Fibroblast of upper back skin (primary cell): ENCODE measurements at regions not wholly inside any gene's neighbourhood (a gene's known extent, or its start where the extent isn't known, plus 50 kb on each side); places are given as distances from the start of the nearest gene placed in this dataset.
A peak's percentile ranks its signal among the peaks of the same experiment; 100 is the strongest.

Experiments used
- DNase-seq: peaks from one replicate; pipeline ENCODE4 v3.0.0-alpha.2; 2013

DNA sequence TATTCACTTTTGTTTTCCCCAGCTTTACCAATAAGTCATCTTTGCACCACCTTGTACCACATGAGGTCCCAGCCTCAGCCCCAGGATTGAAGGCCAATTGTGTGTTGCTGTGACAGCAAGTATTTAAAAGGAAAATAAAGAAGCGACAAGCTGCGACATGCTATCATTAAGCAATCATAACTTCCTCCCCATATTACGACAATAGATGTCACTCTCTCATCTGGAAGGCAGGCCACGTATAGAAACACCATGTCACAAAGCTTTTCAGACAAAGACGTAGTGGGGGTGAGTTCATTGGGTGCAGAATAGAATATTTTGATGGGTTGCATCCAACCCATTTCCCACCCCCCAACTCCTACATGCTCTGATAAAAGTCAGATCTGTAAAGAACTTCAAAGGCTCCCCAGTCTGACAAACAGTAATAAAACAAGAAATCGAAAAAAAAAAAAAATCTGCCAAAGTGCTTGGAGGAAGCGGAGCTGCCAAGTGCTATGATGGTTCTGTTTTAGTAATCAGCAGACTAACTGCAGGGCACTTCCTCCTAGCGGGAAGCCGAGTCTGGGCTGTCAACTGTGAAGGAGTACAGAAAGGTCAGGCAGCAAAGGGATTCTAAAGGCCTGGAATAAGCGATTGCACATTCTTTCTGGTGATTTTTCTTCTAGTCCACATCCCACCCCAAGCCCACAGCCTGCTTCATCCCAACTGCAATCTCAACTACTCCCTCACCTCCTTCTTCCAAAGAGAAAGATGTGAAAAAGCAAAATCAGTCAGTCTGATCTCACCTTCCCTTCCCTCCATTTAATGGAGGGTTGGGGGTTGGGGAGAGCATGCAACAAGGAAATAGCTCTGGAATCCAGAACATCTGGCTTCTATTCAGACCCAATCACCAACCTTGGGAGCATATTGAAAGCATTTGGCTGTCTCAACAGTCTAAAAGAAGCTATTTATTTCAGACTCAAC is 131.4 kb upstream of the UBASH3B start:
- DNase-seq, result peak; percentile 93

GRCh38 chr11:122521626-122522025 is 133.9 kb upstream of the UBASH3B start:
- no peak for DNase-seq

GRCh38 chr11:122517403-122518379 is 137.8 kb upstream of the UBASH3B start:
- DNase-seq, result peak; percentile 25

- peak; percentile 36 for DNase-seq
Measured at GRCh38 chr11:122516686-122517085, 138.8 kb upstream of the UBASH3B start.

GRCh38 chr11:122513997-122514396 is 141.5 kb upstream of the UBASH3B start:
- no peak for DNase-seq

GRCh38 chr11:122513328-122513727 is 142.2 kb upstream of the UBASH3B start:
- DNase-seq, result no peak

DNA sequence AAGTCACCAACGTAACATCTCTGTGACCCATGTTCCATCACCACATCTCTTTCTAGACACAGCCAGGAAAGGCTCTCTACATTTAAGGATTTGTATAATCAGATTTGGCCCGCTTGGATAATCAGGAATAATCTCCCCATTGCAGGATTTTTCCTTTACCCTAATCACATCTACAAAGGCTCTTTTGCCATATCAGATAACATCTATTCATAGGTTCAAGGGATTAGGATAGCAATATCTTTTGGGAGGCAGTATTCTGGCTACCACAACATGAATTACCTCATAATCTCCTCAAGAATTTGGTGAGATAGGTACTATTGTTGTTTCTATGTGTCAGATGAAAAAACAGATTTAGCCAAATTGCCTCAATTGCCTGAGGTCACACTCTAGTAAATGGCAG is 142.8 kb upstream of the UBASH3B start:
- DNase-seq, result no peak

DNA sequence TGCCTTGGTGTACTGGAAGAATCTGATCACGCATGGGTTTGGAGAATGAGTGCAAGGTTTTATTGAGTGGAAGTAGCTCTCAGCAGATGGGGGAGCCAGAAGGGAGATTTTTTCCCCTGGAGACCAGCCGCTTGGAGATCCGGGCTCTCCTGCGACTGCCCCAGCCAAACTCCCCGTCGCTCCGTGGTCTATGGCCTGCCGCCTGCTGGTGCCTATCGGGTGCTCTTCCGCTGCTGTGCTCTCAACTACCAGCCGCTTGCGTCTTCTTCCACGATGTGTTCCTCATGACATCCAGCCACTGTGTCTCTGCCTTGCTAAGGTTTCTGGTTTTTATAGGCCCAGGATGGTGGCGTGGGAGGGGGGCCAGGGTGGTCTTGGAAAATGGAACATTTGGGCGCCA is 145.6 kb upstream of the UBASH3B start:
- no peak for DNase-seq

DNA sequence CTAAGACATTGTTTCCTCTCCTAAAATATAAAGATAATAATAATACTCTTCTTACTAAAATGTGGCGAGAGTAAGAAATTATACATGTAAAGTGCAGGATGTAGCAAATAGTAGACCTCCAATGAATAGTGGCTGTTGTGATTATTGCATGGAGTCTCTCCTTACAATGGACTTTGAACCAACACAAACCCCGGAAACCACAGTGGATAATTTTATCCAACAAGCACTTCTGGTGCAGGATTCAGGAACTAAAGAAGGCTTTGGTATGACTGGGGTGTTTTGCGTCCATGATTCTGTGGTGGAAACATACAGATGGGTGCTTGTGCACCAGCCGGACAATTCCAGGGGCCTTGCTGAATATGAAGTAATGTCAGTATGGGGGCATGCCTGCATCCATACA is 146.4 kb upstream of the UBASH3B start:
- no peak for DNase-seq

DNA sequence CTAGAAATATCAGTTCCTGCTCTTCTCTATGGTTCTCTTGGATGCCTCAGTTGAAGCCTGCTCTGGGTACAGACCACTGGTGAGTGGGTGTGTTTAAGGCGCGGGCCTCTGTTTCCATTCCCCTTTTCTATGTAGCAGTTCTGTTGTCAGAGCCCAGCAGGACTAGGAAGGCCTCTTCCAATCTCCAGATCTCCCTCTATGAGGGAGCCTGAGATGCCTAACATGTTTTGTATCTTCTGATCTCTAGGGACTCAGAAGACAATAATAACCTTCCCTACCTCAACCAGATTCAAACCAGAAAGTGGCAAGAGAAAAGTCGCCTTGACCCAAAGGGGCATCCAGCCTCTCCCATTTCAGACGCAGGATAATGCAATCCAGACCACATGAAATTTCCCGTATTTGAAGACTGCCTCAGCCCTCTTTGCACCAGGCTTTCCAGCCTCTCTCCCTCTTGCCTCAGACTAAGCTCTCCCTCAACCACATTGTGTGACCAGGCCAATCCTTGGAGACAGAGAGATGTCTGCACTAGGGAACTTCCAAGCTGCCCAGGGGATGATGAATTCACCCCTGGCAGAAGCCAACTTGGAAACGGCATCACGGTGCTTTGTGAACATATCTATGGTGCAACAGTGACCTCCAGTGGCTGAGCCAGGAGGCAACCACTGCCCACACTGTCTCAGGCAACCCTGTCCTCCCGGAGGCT is 150.1 kb upstream of the UBASH3B start:
- peak; percentile 98 for DNase-seq

GRCh38 chr11:122494221-122494620 is 161.3 kb upstream of the UBASH3B start:
- DNase-seq, result peak; percentile 40

GRCh38 chr11:122491509-122491908 is 164.0 kb upstream of the UBASH3B start:
- DNase-seq, result peak; percentile 80

- DNase-seq, result no peak
Measured at GRCh38 chr11:122488892-122489706, 166.4 kb upstream of the UBASH3B start.

DNA sequence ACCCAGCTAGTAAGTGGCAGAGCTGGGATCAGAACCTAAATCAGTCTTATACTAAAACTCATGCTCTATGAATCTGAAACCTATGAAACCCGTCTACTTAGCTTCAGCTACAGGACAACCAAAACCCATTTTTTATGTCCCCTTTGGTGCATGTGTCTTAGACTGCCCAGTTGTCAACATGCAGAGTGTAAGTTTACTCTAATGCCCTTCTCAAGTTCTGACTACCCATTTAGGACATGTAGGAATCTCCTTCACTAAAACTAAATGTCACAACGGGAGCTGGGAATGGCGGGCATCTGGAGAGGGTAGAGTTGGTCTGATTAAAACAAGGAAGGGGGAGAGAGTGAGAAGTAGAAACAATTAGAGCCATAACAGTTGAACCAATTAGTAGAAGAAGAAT is 167.9 kb upstream of the UBASH3B start:
- no peak for DNase-seq

- DNase-seq, result no peak
Measured at GRCh38 chr11:122486793-122487495, 168.6 kb upstream of the UBASH3B start.

GRCh38 chr11:122478986-122479385 is 176.5 kb upstream of the UBASH3B start:
- no peak for DNase-seq

DNA sequence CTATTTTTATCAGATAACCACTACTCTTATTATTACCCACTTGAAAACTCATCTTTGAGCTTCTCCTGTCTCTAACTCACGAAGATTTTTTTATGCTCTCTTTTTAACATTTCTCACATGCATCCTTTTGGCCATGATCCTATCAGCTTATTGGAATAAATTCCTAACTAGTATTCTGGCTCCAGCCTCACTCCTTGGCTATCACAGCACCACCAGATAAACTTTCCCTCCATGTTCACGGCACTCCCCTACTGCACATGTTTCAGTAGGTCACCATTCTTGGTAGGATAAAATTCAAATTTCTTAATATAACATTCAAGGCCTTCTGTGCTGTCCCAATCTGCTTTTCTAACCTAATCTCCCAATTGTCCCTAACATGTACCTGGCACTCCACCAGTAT is 186.6 kb upstream of the UBASH3B start:
- no peak for DNase-seq

DNA sequence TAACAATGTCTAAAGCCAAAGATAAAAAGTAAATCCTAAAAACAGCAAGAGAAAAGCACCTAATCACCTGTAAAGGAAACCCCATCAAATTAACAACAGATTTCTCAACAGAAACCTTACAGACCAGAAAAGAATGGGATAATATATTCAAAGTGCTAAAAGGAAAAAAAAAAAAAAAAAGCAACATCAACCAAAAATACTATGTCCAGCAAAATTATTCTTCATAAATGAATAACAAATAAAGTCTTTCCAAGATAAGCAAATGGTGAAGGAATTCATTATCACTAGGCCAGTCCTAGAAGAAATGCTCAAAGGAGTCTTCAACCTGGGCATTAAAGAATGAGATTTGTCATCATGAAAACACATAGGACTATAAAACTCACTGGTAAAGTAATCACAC is 192.0 kb upstream of the UBASH3B start:
- no peak for DNase-seq

GRCh38 chr11:122459064-122459463 is 196.5 kb upstream of the UBASH3B start:
- DNase-seq, result no peak

DNA sequence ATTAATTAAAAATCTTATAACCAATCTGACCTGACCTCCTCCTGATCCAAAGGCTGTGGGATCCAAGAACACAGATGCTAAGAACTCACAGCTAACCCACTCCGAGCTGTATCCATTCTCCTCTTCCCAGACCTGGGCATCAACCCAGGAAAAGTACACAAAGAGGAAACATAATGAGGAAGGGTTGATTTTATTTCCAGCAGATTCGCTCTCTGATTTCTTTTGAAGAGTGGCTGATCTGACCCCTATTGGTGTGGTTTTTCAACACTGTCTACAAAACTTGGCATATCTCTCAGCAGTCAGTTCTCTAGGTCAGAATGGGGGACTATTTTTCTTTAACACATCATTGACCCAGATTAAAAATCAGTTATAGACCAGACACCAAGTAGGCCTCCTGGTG is 201.9 kb upstream of the UBASH3B start:
- peak; percentile 1 for DNase-seq

- DNase-seq, result no peak
Measured at GRCh38 chr11:122451911-122452310, 203.6 kb upstream of the UBASH3B start.
